K562 (cell line): ENCODE measurements at regions not wholly inside any gene's neighbourhood (a gene's known extent, or its start where the extent isn't known, plus 50 kb on each side); places are given as distances from the start of the nearest gene placed in this dataset.

Experiments
- ATAC-seq: fragments of 200-7000 bp; cut with Tn5 transposase; 3 replicates; pipeline ENCODE4 v1.9.1; 2020; ENCODE audit warnings: moderate library complexity
- BruUV-seq: library from RNA; stranded (reverse); fragments of 400-500 nt; replicated peaks from 2 replicates; lab custom pipeline; 2021; lab: Mats Ljungman, UMichigan
- CTCF ChIA-PET: fragments of 300-600 bp; formaldehyde crosslinking; extraction: SDS; loops from one replicate; lab custom pipeline; 2021; ENCODE audit warnings: low intra/inter-chr PET ratio; lab: Yijun Ruan, JAX
- POLR2A ChIA-PET: fragments of 300-600, 350-650 bp; sonication (Branson Sonifier 250); formaldehyde crosslinking; extraction: SDS; loops from one replicate; lab custom pipeline; 2021; ENCODE audit warnings: antibody characterized with exemption, inconsistent platforms; lab: Yijun Ruan, JAX
- DNase-seq, 4 experiments: peaks; one replicate each; pipeline versions ENCODE4 v3.0.0 to v3.0.0-alpha.2; 2011 to 2018; ENCODE audit warnings: low spot score in 3 of 4, mixed read lengths in 3 of 4; ENCODE audit errors: extremely low read depth in 1 of 4
- FAIRE-seq: peaks from 2 replicates; lab custom pipeline; 2011; peaks lifted over from hg19 to GRCh38; lab: Jason Lieb, UNC
- H2AFZ ChIP-seq: 2 replicates; pipeline ENCODE4 v1.6.0; 2011; ENCODE audit warnings: low read depth, low read length, control low read depth, inconsistent platforms
- H3K27ac ChIP-seq: fragments of 200-600 bp; 3 replicates; pipeline ENCODE4 v1.8.0; 2011; ENCODE audit warnings: low read depth, mild to moderate bottlenecking, control low read depth, inconsistent platforms, low read length, moderate library complexity, mixed read lengths; ENCODE audit errors: extremely low read depth
- H3K27me3 ChIP-seq, 2 experiments: fragments of 300-600 bp in 1 of 2; 2 replicates in 1 of 2; 3 replicates in 1 of 2; pipeline versions ENCODE4 v1.6.0 to v1.8.0; 2011; ENCODE audit warnings: inconsistent platforms in 2 of 2, low read length in 2 of 2, mild to moderate bottlenecking in 1 of 2, mixed read lengths in 1 of 2, moderate library complexity in 1 of 2; ENCODE audit not compliant: control insufficient read depth in 2 of 2, insufficient read depth in 2 of 2
- H3K36me3 ChIP-seq: fragments of 300-600 bp; 3 replicates; pipeline ENCODE4 v1.8.0; 2011; ENCODE audit warnings: mild to moderate bottlenecking, low read length, inconsistent platforms; ENCODE audit not compliant: control insufficient read depth, insufficient read depth
- H3K4me1 ChIP-seq, 2 experiments: fragments of 200-600 bp in 1 of 2; replicated peaks in 1 of 2; 2 replicates in 1 of 2; 3 replicates in 1 of 2; pipeline versions ENCODE4 v1.5.1 to v1.8.0; 2011; ENCODE audit warnings: inconsistent platforms in 2 of 2, low read length in 2 of 2, mild to moderate bottlenecking in 1 of 2, mixed read lengths in 1 of 2, moderate library complexity in 1 of 2; ENCODE audit not compliant: control insufficient read depth in 2 of 2, insufficient read depth in 2 of 2
- H3K4me2 ChIP-seq: 2 replicates; pipeline ENCODE4 v1.6.1; 2011; ENCODE audit warnings: low read length, control low read depth, inconsistent platforms, mixed read lengths; ENCODE audit not compliant: insufficient read depth
- H3K4me3 ChIP-seq: fragments of 200-600 bp; sonication (generic), shearing (Covaris generic); 2 replicates; pipeline ENCODE4 v1.5.1; 2016; ENCODE audit warnings: control low read depth, inconsistent platforms
- H3K79me2 ChIP-seq: fragments of 200-600 bp; 3 replicates; pipeline ENCODE4 v1.8.0; 2011; ENCODE audit warnings: low read length, inconsistent platforms; ENCODE audit not compliant: control insufficient read depth, insufficient read depth
- H3K9ac ChIP-seq, 2 experiments: 2 replicates each; pipeline versions ENCODE4 v1.6.0 to v1.6.1; 2011; ENCODE audit warnings: low read depth in 2 of 2, low read length in 2 of 2, control low read depth in 1 of 2, inconsistent platforms in 1 of 2, mild to moderate bottlenecking in 1 of 2, mixed read lengths in 1 of 2; ENCODE audit not compliant: insufficient read depth in 1 of 2
- H3K9me1 ChIP-seq: one replicate; pipeline ENCODE4 v1.6.0; 2011; ENCODE audit warnings: inconsistent platforms, mild to moderate bottlenecking, low read length, moderate library complexity; ENCODE audit not compliant: control insufficient read depth, insufficient read depth
- H3K9me3 ChIP-seq: replicated peaks from 2 replicates; pipeline ENCODE4 v1.5.1; 2011; ENCODE audit warnings: low read depth, low read length, inconsistent platforms; ENCODE audit not compliant: control insufficient read depth, insufficient read depth
- H4K20me1 ChIP-seq: replicated peaks from 2 replicates; pipeline ENCODE4 v1.6.1; 2011; ENCODE audit warnings: low read length, inconsistent platforms, mixed read lengths; ENCODE audit not compliant: control insufficient read depth, insufficient read depth
- ARID2 ChIP-seq: fragments of 450-650 bp; IDR thresholded peaks from 2 replicates; pipeline ENCODE4 v1.6.1; 2017; ENCODE audit warnings: antibody characterized with exemption, mild to moderate bottlenecking
- ARID3A ChIP-seq: IDR thresholded peaks from 2 replicates; pipeline ENCODE4 v1.6.1; 2012; ENCODE audit warnings: low read depth, low read length, improper control_type of control experiment, borderline replicate concordance
- EZH2 ChIP-seq: IDR thresholded peaks from 2 replicates; pipeline ENCODE4 v1.6.1; 2012; ENCODE audit warnings: low read depth, mild to moderate bottlenecking, inconsistent platforms, low read length, borderline replicate concordance
- FOXO4 ChIP-seq: fragments of 450-650 bp; formaldehyde crosslinking; IDR thresholded peaks from 2 replicates; pipeline ENCODE4 v1.4.0; 2020; ENCODE audit warnings: mild to moderate bottlenecking, moderate library complexity
- KDM1A ChIP-seq, 2 experiments: fragments of 450-650 bp; IDR thresholded peaks; 2 replicates each; pipeline ENCODE4 v1.6.1; 2016; ENCODE audit warnings: mild to moderate bottlenecking in 2 of 2
- NCOR1 ChIP-seq: fragments of 450-650 bp; IDR thresholded peaks from 2 replicates; pipeline ENCODE4 v1.6.1; 2016; ENCODE audit warnings: mild to moderate bottlenecking, moderate library complexity
- NFATC3 ChIP-seq: fragments of 450-650 bp; IDR thresholded peaks from 2 replicates; pipeline ENCODE4 v1.6.1; 2017; ENCODE audit warnings: mild to moderate bottlenecking
- NFIC ChIP-seq: fragments of 450-650 bp; IDR thresholded peaks from 2 replicates; pipeline ENCODE4 v1.6.1; 2017; ENCODE audit warnings: mild to moderate bottlenecking, inconsistent platforms
- NFXL1 ChIP-seq: fragments of 450-650 bp; formaldehyde crosslinking; IDR thresholded peaks from 2 replicates; pipeline ENCODE4 v1.4.0; 2021; ENCODE audit warnings: mild to moderate bottlenecking
- NR1H2 ChIP-seq: sonication (generic); formaldehyde crosslinking; IDR thresholded peaks from 2 replicates; pipeline ENCODE4 v1.4.0; 2020; ENCODE audit warnings: mild to moderate bottlenecking, missing genetic modification reagents
- NR4A1 ChIP-seq, 2 experiments: fragments of 250-450 bp in 1 of 2; fragments of 450-650 bp in 1 of 2; sonication (Bioruptor Pico) in 1 of 2; IDR thresholded peaks; 2 replicates each; pipeline versions ENCODE4 v1.4.0 to v1.6.1; 2016 to 2020; ENCODE audit warnings: mild to moderate bottlenecking in 2 of 2, missing compliant biosample characterization in 1 of 2, missing genetic modification characterization in 1 of 2, moderate library complexity in 1 of 2
- PHF20 ChIP-seq: fragments of 450-650 bp; IDR thresholded peaks from 2 replicates; pipeline ENCODE4 v1.6.1; 2018; ENCODE audit not compliant: partially characterized antibody
- SP1 ChIP-seq: sonication (generic); formaldehyde crosslinking; IDR thresholded peaks from 2 replicates; pipeline ENCODE4 v1.8.1; 2022; ENCODE audit warnings: mild to moderate bottlenecking, missing genetic modification reagents
- TEAD2 ChIP-seq: fragments of 450-650 bp; IDR thresholded peaks from 2 replicates; pipeline ENCODE4 v1.6.1; 2016; ENCODE audit warnings: missing genetic modification characterization, control low read depth, missing compliant biosample characterization
- ZNF589 ChIP-seq: fragments of 200-800 bp; sonication (Bioruptor generic); IDR thresholded peaks from 2 replicates; pipeline ENCODE4 v1.6.1; 2016; ENCODE audit warnings: low read depth, missing genetic modification characterization, missing compliant biosample characterization
- WGBS: fragments of 100-300 bp; shearing (Covaris generic); methylation state at CpG from one replicate; pipeline ENCODE4 v1.1.6; 2016; ENCODE audit warnings: low coverage, mixed read lengths; ENCODE audit not compliant: insufficient coverage; ENCODE audit errors: missing lambda C conversion rate; 5-methylcytosine and 5-hydroxymethylcytosine counted together
- in situ Hi-C: fragments of 300-500 bp; cut with MboI; formaldehyde crosslinking; loops from 4 replicates; pipeline ENCODE4 v1.15.0; 2018; ENCODE audit warnings: inconsistent platforms, mixed read lengths
- intact Hi-C: fragments of 100-400 bp; cut with micrococcal nuclease; formaldehyde crosslinking; loops from 2 replicates; pipeline ENCODE4 v1.14.2; 2022
- TF ChIP-seq, protein P1 (sequence below): fragments of 250-450 bp; sonication (Bioruptor Pico); IDR thresholded peaks from 2 replicates; pipeline ENCODE4 v1.8.0; 2022; ENCODE audit warnings: moderate library complexity, mild to moderate bottlenecking, inconsistent platforms
- TF ChIP-seq, protein P2 (sequence below): fragments of 150-350 bp; IDR thresholded peaks from 2 replicates; pipeline ENCODE4 v1.6.1; 2014; ENCODE audit warnings: low read depth, mild to moderate bottlenecking, low read length, borderline replicate concordance

GRCh38 chr1:81606656-81607055, 194.1 kb upstream of the ADGRL2 start:
- no peaks in the 10 kb centered on the region for H3K9me1 ChIP-seq
- H3K4me1 ChIP-seq: no peaks in the 10 kb centered on the region
- no peaks in the 10 kb centered on the region for H3K9me3 ChIP-seq
- POLR2A ChIA-PET: no interaction called here
- 3% methylated on average over 5 of the region's 5 CpGs for whole genome bisulfite sequencing
- no peak overlapping the region for H3K4me3 ChIP-seq
- DNase-seq: no peak
- H3K27me3 ChIP-seq: no peaks in the 10 kb centered on the region
- BruUV-seq: no TSS peak
- H4K20me1 ChIP-seq: no peaks in the 10 kb centered on the region
- CTCF ChIA-PET: no interaction called here
- in situ Hi-C loops (no loop called here), intact Hi-C loops (no loop called here)
- no peak for FAIRE-seq
- H3K36me3 ChIP-seq: no peaks in the 10 kb centered on the region
- ATAC-seq: no peak
- no peaks in the 10 kb centered on the region for H3K79me2 ChIP-seq
- no peak overlapping the region for H3K4me2 ChIP-seq
- H3K9ac ChIP-seq: no peak overlapping the region
- H3K27ac ChIP-seq: no peak overlapping the region
- no peak overlapping the region for H2AFZ ChIP-seq
- no peak for TF ChIP-seq NCOR1
- TF ChIP-seq NR4A1 (CRISPR knock-in tag; IDR thresholded peaks at IDR 0.05): no peak
- no peak for TF ChIP-seq NR4A1 (tag; IDR thresholded peaks at IDR 0.05)
- TF ChIP-seq NFATC3: no peak
- no peak for TF ChIP-seq NFIC
- no peak for TF ChIP-seq ZNF589
- TF ChIP-seq PHF20: no peak
- TF ChIP-seq KDM1A (IDR thresholded peaks at IDR 0.05): no peak
- no peak for TF ChIP-seq SP1 (CRISPR knock-in tag)
- no peak for TF ChIP-seq ARID3A
- no peak for TF ChIP-seq TEAD2
- no peak for TF ChIP-seq NFXL1 (CRISPR knock-in tag)
- TF ChIP-seq, protein P1, sequence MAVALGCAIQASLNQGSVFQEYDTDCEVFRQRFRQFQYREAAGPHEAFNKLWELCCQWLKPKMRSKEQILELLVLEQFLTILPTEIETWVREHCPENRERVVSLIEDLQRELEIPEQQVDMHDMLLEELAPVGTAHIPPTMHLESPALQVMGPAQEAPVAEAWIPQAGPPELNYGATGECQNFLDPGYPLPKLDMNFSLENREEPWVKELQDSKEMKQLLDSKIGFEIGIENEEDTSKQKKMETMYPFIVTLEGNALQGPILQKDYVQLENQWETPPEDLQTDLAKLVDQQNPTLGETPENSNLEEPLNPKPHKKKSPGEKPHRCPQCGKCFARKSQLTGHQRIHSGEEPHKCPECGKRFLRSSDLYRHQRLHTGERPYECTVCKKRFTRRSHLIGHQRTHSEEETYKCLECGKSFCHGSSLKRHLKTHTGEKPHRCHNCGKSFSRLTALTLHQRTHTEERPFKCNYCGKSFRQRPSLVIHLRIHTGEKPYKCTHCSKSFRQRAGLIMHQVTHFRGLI (CRISPR knock-in tag): no peak
- no peak for TF ChIP-seq NR1H2 (CRISPR knock-in tag)
- TF ChIP-seq ARID2: no peak
- TF ChIP-seq EZH2: no peak
- TF ChIP-seq, protein P2, sequence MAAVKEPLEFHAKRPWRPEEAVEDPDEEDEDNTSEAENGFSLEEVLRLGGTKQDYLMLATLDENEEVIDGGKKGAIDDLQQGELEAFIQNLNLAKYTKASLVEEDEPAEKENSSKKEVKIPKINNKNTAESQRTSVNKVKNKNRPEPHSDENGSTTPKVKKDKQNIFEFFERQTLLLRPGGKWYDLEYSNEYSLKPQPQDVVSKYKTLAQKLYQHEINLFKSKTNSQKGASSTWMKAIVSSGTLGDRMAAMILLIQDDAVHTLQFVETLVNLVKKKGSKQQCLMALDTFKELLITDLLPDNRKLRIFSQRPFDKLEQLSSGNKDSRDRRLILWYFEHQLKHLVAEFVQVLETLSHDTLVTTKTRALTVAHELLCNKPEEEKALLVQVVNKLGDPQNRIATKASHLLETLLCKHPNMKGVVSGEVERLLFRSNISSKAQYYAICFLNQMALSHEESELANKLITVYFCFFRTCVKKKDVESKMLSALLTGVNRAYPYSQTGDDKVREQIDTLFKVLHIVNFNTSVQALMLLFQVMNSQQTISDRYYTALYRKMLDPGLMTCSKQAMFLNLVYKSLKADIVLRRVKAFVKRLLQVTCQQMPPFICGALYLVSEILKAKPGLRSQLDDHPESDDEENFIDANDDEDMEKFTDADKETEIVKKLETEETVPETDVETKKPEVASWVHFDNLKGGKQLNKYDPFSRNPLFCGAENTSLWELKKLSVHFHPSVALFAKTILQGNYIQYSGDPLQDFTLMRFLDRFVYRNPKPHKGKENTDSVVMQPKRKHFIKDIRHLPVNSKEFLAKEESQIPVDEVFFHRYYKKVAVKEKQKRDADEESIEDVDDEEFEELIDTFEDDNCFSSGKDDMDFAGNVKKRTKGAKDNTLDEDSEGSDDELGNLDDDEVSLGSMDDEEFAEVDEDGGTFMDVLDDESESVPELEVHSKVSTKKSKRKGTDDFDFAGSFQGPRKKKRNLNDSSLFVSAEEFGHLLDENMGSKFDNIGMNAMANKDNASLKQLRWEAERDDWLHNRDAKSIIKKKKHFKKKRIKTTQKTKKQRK: no peak
- no peak for TF ChIP-seq FOXO4
